GM12878 (cell line): ENCODE measurements at regions not wholly inside any gene's neighbourhood (a gene's known extent, or its start where the extent isn't known, plus 50 kb on each side); places are given as distances from the start of the nearest gene placed in this dataset.
A peak's percentile ranks its signal among the peaks of the same experiment; 100 is the strongest.

ENCODE experiments used
- ATAC-seq: fragments of 200-7000 bp; cut with Tn5 transposase; 3 replicates; pipeline ENCODE4 v1.9.1; 2020; ENCODE audit warnings: mild to moderate bottlenecking, moderate library complexity
- BruUV-seq: library from RNA; stranded (reverse); fragments of 400-500 nt; replicated peaks from 2 replicates; lab custom pipeline; 2021; lab: Mats Ljungman, UMichigan
- CTCF ChIA-PET: fragments of 300-600 bp; sonication (Branson Sonifier 250); formaldehyde crosslinking; extraction: SDS; loops from one replicate; lab custom pipeline; 2021; ENCODE audit warnings: inconsistent platforms; lab: Yijun Ruan, JAX
- POLR2A ChIA-PET: fragments of 350-600 bp; formaldehyde crosslinking; extraction: SDS; loops from one replicate; lab custom pipeline; 2021; ENCODE audit warnings: inconsistent platforms; lab: Charles Lee
- RAD21 ChIA-PET: fragments of 300-600 bp; sonication (Branson Sonifier 250); formaldehyde crosslinking; loops from one replicate; lab custom pipeline; 2023; ENCODE audit warnings: antibody characterized with exemption; ENCODE audit not compliant: unreplicated experiment; lab: Charles Lee
- SMC1A ChIA-PET: fragments of 300-600 bp; sonication (Branson Sonifier 250); formaldehyde crosslinking; loops from one replicate; lab custom pipeline; 2023; ENCODE audit not compliant: unreplicated experiment, uncharacterized antibody; lab: Charles Lee
- DNase-seq: peaks from one replicate; pipeline ENCODE4 v3.0.0-alpha.2; 2011; ENCODE audit warnings: low read depth, low spot score
- FAIRE-seq: peaks from 3 replicates; lab custom pipeline; 2011; peaks lifted over from hg19 to GRCh38; lab: Jason Lieb, UNC
- H2AFZ ChIP-seq: 2 replicates; pipeline ENCODE4 v1.6.0; 2011; ENCODE audit warnings: low read depth, low read length, control low read depth; ENCODE audit not compliant: control insufficient read depth
- H3K27ac ChIP-seq: 2 replicates; pipeline ENCODE4 v1.5.1; 2011; ENCODE audit warnings: control low read depth; ENCODE audit not compliant: control insufficient read depth, insufficient read depth
- H3K27me3 ChIP-seq, 2 experiments: replicated peaks in 1 of 2; 2 replicates each; pipeline versions ENCODE4 v1.6.0 to v1.6.1; 2011; ENCODE audit warnings: low read length in 1 of 2; ENCODE audit not compliant: control insufficient read depth in 2 of 2, insufficient read depth in 2 of 2
- H3K36me3 ChIP-seq, 2 experiments: 2 replicates each; pipeline ENCODE4 v1.5.1; 2011; ENCODE audit warnings: low read length in 1 of 2; ENCODE audit not compliant: control insufficient read depth in 2 of 2, insufficient read depth in 2 of 2
- H3K4me1 ChIP-seq: 2 replicates; pipeline ENCODE4 v1.6.1; 2011; ENCODE audit warnings: mild to moderate bottlenecking, low read length, moderate library complexity, mixed read lengths; ENCODE audit not compliant: control insufficient read depth, insufficient read depth
- H3K4me2 ChIP-seq: 2 replicates; pipeline ENCODE4 v1.6.0; 2011; ENCODE audit warnings: control low read depth; ENCODE audit not compliant: control insufficient read depth, insufficient read depth
- H3K4me3 ChIP-seq: fragments of 200-600 bp; sonication (generic); 2 replicates; pipeline ENCODE4 v1.5.1; 2016
- H3K79me2 ChIP-seq: 2 replicates; pipeline ENCODE4 v1.6.0; 2011; ENCODE audit warnings: low read length; ENCODE audit not compliant: control insufficient read depth, insufficient read depth
- H3K9ac ChIP-seq: 2 replicates; pipeline ENCODE4 v1.8.0; 2011; ENCODE audit warnings: low read length, control low read depth, mixed read lengths; ENCODE audit not compliant: control insufficient read depth, insufficient read depth
- H3K9me3 ChIP-seq: replicated peaks from 3 replicates; pipeline ENCODE4 v1.5.1; 2011; ENCODE audit warnings: mild to moderate bottlenecking, low read length; ENCODE audit not compliant: control insufficient read depth, insufficient read depth
- H4K20me1 ChIP-seq: 2 replicates; pipeline ENCODE4 v1.6.0; 2011; ENCODE audit not compliant: control insufficient read depth, insufficient read depth
- CTCF ChIP-seq, 3 experiments: IDR thresholded peaks in 2 of 3; conservative IDR thresholded peaks in 1 of 3; 2 replicates each; pipeline ENCODE4 v1.5.1; 2011; ENCODE audit warnings: low read depth in 3 of 3, low read length in 3 of 3, mild to moderate bottlenecking in 3 of 3, control low read depth in 2 of 3, moderate library complexity in 2 of 3, inconsistent platforms in 1 of 3, mixed read lengths in 1 of 3; ENCODE audit not compliant: control insufficient read depth in 2 of 3, insufficient read depth in 1 of 3; ENCODE audit errors: extremely low read depth in 1 of 3
- MEF2B ChIP-seq: fragments of 450-650 bp; IDR thresholded peaks from 2 replicates; pipeline ENCODE4 v1.6.1; 2018; ENCODE audit warnings: mild to moderate bottlenecking, moderate library complexity; ENCODE audit not compliant: partially characterized antibody, poor library complexity, severe bottlenecking
- MYB ChIP-seq: fragments of 150-350 bp; IDR thresholded peaks from 2 replicates; pipeline ENCODE4 v1.6.1; 2014; ENCODE audit warnings: mild to moderate bottlenecking, low read depth, low read length, borderline replicate concordance
- RAD51 ChIP-seq: fragments of 450-650 bp; IDR thresholded peaks from 2 replicates; pipeline ENCODE4 v1.6.1; 2016; ENCODE audit warnings: moderate library complexity, mild to moderate bottlenecking, inconsistent platforms
- SIN3A ChIP-seq: IDR thresholded peaks from 2 replicates; pipeline ENCODE4 v1.6.1; 2012; ENCODE audit warnings: low read depth, low read length, improper control_type of control experiment
- SPI1 ChIP-seq: IDR thresholded peaks from 2 replicates; pipeline ENCODE4 v1.6.1; 2011; ENCODE audit warnings: low read depth, mild to moderate bottlenecking, low read length, moderate library complexity, borderline replicate concordance; ENCODE audit not compliant: insufficient read depth
- TCF12 ChIP-seq: IDR thresholded peaks from 2 replicates; pipeline ENCODE4 v1.6.1; 2011; ENCODE audit warnings: low read depth, mild to moderate bottlenecking, low read length
- WGBS: methylation state at CpG from one replicate; pipeline ENCODE4 v1.1.6; 2016; ENCODE audit warnings: low lambda C conversion rate; ENCODE audit not compliant: insufficient replicate concordance, insufficient coverage; ENCODE audit errors: missing lambda C conversion rate; 5-methylcytosine and 5-hydroxymethylcytosine counted together
- in situ Hi-C: fragments of 300-500 bp; cut with MboI; formaldehyde crosslinking; loops from 9 replicates; pipeline ENCODE4 v1.14.3; 2018; ENCODE audit warnings: mixed read lengths
- intact Hi-C: fragments of 100-400 bp; cut with micrococcal nuclease; formaldehyde crosslinking; loops from one replicate; pipeline ENCODE4 v1.14.2; 2022; ENCODE audit not compliant: unreplicated experiment

GRCh38 chr6:145086197-145086596, 649.1 kb downstream of the EPM2A start:
- H3K9me3 ChIP-seq, result no peaks in the 10 kb centered on the region
- H3K4me1 ChIP-seq, result no peaks in the 10 kb centered on the region
- no peak overlapping the region for H3K9ac ChIP-seq
- no peak overlapping the region for H2AFZ ChIP-seq
- H3K27me3 ChIP-seq, result no peaks in the 10 kb centered on the region
- intact Hi-C loops (no loop called here), in situ Hi-C loops (no loop called here)
- H3K4me2 ChIP-seq, result no peak overlapping the region
- H4K20me1 ChIP-seq, result no peaks in the 10 kb centered on the region
- no peak for FAIRE-seq
- H3K79me2 ChIP-seq, result no peaks in the 10 kb centered on the region
- ChIA-PET POLR2A (no interaction called here), RAD21 (no interaction called here), SMC1A (no interaction called here), CTCF (no interaction called here)
- TF ChIP-seq SIN3A, result no peak
- no peak for TF ChIP-seq MYB
- no peak for TF ChIP-seq CTCF (IDR thresholded peaks at IDR 0.05 in 2 of 3, conservative IDR thresholded peaks at IDR 0.05 in 1 of 3; ENCODE audit: control insufficient read depth in 2 of 3, extremely low read depth in 1 of 3, insufficient read depth in 1 of 3, low read depth in 3 of 3, low read length in 3 of 3)
- no peak for TF ChIP-seq SPI1
- TF ChIP-seq RAD51, result peak; percentile 51; the same call in 1 of the 2 replicates
- peak; percentile 57 for TF ChIP-seq MEF2B
- TF ChIP-seq TCF12, result no peak
- BruUV-seq, result no TSS peak
- 25% methylated on average over 3 of the region's 3 CpGs for WGBS
- no peak overlapping the region for H3K4me3 ChIP-seq
- no peak for DNase-seq
- H3K27ac ChIP-seq, result no peak overlapping the region
- peak; percentile 34; the same call in 2 of the 3 replicates for ATAC-seq
- no peaks in the 10 kb centered on the region for H3K36me3 ChIP-seq
